ENCODE measurements at regions not wholly inside any gene's neighbourhood (a gene's known extent, or its start where the extent isn't known, plus 50 kb on each side); places are given as distances from the start of the nearest gene placed in this dataset.

DNA sequence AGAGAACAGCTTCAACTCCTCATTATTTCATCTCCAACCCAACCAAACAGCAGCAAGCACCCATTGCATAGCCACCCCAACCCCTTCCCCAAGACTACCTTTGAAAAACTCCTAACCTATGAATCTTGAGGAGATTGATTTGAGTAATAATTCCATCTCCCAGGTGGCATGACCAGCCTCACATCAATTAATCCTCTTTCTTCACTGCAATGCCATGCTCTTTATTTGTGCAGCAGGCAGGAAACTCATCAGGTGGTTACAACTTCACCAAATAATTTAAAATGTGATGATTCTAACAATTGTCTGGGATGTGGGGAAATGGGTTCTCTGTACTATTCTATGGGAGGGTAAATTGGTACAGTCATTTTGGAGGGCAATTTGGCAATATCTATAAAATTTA lies 68.1 kb upstream of the POMGNT2 start:
- TF ChIP-seq, protein P1, sequence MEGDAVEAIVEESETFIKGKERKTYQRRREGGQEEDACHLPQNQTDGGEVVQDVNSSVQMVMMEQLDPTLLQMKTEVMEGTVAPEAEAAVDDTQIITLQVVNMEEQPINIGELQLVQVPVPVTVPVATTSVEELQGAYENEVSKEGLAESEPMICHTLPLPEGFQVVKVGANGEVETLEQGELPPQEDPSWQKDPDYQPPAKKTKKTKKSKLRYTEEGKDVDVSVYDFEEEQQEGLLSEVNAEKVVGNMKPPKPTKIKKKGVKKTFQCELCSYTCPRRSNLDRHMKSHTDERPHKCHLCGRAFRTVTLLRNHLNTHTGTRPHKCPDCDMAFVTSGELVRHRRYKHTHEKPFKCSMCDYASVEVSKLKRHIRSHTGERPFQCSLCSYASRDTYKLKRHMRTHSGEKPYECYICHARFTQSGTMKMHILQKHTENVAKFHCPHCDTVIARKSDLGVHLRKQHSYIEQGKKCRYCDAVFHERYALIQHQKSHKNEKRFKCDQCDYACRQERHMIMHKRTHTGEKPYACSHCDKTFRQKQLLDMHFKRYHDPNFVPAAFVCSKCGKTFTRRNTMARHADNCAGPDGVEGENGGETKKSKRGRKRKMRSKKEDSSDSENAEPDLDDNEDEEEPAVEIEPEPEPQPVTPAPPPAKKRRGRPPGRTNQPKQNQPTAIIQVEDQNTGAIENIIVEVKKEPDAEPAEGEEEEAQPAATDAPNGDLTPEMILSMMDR (IDR thresholded peaks at IDR 0.05), result no peak
- DNase-seq (ENCODE audit: low spot score) (no peak), ATAC-seq (ENCODE audit: low FRiP score) (no peak)

DNA sequence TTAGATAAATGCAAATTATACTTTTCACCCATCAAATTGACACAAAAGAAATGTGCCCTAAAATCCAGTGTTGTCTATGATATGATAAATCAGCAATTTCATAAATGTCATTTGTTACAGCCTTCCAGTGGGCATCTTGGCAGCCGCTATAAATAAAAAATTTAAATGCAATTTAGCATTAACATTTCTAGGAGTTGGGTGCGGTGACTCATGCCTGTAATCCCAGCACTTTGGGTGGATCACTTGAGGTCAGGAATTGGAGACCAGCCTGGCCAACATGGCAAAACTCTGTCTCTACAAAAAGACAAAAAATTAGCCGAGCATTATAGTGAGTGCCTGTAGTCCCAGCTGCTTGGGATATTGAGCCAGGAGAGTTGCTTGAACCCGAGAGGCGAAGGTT lies 65.9 kb upstream of the POMGNT2 start:
- DNase-seq (ENCODE audit: low spot score), result no peak
- ATAC-seq (ENCODE audit: low FRiP score), result no peak
- TF ChIP-seq, protein P1 (IDR thresholded peaks at IDR 0.05), result no peak

DNA sequence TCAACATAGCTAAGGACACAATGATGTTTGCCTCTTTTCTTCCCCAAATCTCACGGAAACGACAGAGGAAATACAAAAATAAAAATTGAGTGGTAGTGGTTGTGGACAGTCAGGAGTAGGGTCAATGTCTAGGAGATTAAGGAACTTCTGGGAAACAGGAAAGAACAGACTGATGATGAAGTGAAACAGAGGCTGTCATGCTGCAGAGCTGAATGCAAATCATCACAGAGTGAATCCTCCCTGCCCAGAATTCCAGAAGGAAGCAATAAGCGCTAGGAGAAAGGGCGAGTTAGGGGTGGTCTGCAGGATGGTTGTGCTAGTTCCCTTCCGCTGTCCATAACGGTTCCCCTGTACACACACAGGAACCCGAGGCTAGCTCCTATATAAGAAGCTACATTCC lies 64.7 kb upstream of the POMGNT2 start:
- TF ChIP-seq, protein P1 (IDR thresholded peaks at IDR 0.05), result no peak
- DNase-seq (ENCODE audit: low spot score) (no peak), ATAC-seq (ENCODE audit: low FRiP score) (no peak)

DNA sequence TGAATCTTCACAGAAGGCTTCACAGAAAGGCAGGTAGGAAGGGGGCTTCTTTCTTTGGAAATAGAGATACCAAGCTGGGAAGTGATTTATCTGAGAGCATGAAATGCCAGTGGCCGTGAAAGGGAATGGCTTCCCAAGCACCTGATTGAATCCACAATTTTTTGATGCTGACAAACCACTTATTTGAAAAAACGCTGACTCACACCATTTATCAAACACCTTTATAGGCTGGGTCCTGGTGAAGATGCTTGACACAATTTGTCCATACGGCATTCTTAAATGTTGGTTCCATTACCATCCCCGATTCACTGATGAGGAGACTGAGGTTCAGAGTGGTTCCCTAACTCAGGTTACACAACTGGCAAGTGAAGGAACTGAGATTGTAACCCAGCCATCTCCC lies 64.1 kb upstream of the POMGNT2 start:
- no peak for ATAC-seq (ENCODE audit: low FRiP score)
- DNase-seq (ENCODE audit: low spot score), result no peak
- TF ChIP-seq, protein P1 (IDR thresholded peaks at IDR 0.05), result no peak

DNA sequence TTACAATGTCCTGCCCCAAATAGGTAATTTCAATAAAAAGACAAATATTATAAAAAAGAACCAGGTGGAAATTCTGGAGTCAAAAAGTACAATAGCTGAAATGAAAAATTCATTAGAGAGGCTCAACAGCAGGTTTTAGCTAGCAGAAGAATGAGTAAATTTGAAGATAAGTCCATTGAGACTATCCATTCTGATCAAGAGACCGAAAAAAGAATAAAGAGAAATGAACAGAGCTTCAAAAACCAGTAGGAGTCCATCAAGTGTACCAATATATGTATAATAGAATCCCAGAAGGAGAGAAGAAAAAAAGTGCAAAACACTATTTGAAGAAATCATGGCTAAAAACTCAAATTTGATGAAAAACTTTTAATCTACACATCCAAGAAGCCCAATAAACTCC lies 60.5 kb upstream of the POMGNT2 start:
- TF ChIP-seq, protein P1 (IDR thresholded peaks at IDR 0.05), result no peak
- ATAC-seq (ENCODE audit: low FRiP score) (no peak), DNase-seq (ENCODE audit: low spot score) (no peak)

DNA sequence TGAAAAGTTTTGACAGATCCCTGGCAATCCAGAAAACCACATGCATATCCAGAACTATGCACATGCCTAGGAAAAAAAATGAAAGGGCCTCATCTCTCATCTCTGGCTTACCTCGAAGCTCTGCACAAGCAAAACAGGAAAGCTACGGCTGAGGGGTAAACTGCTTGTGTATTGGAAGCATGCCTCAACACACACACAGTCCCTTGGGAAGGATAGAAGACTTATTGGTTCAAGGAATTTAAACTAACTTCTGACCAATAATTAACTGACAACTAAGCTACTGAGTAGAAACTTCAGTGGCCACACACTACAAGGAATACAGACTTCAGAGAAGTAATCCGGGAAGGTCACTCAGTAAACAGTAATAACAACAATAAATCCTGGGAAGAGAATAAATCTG lies 59.9 kb upstream of the POMGNT2 start:
- TF ChIP-seq, protein P1 (IDR thresholded peaks at IDR 0.05), result no peak
- no peak for ATAC-seq (ENCODE audit: low FRiP score)
- no peak for DNase-seq (ENCODE audit: low spot score)

DNA sequence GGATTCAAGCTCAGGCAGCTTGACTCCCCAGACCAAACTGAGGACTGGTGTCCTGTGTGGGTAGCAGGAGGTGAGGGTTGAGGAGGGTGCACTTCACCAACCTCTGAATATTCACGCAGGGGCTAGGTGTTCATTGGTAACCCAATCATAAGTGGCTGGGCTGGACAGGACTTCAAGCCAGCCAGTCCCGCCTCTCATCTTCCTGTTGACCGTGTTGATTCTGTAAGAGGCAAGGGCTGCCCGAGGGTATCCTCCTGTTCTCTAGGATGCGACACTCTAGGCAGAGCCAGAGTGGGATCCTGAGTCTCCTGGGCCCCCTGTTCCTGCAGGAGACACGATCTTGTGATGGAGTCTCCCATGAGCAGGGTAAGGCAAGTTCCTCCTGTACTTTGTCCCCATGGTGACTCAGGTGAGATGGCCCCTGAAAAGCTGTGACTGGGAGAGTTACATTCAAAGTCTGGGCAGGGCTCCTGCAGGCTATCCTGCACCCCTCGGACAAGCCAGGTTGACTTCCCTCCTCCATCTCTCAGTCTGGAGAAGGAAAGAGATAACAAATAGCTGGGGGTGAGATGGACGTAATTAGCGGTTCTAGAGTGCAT lies 58.1 kb upstream of the POMGNT2 start:
- DNase-seq (ENCODE audit: low spot score) (no peak), ATAC-seq (ENCODE audit: low FRiP score) (no peak)
- TF ChIP-seq, protein P1 (IDR thresholded peaks at IDR 0.05), result no peak
